ENCODE measurements at regions not wholly inside any gene's neighbourhood (a gene's known extent, or its start where the extent isn't known, plus 50 kb on each side); places are given as distances from the start of the nearest gene placed in this dataset.

GRCh38 chr7:131800531-131800930 is 244.1 kb upstream of the PODXL start:
- H3K27ac ChIP-seq: no peak overlapping the region
- no peaks in the 10 kb centered on the region for H3K9me3 ChIP-seq
- no peaks in the 10 kb centered on the region for H3K36me3 ChIP-seq
- no peak for DNase-seq (ENCODE audit: low spot score)
- no peaks in the 10 kb centered on the region for H3K4me1 ChIP-seq
- no peak for TF ChIP-seq CTCF (IDR thresholded peaks at IDR 0.05)
- H3K27me3 ChIP-seq: no peaks in the 10 kb centered on the region
- no peak overlapping the region for H3K4me3 ChIP-seq

DNA sequence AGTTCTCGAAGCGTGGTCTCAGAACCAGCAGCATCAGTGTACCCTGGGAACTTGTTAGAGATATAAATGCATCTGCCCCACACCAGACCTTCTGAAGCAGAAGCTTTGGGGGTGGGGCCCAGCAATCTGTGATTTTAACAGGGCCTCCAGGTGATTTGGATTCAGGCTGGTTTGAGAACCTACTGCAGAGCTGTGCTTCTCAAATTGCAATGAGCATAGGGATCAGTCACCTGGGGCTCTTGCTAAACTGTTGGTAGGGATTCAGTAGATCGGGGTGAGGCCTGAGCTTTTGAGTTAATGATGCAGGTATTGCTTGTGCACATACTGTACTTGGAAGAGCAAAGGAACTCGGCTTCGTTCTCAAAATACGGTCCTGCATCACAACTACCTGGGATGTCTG is 243.6 kb upstream of the PODXL start:
- DNase-seq (ENCODE audit: low spot score): no peak
- H3K36me3 ChIP-seq: no peaks in the 10 kb centered on the region
- no peaks in the 10 kb centered on the region for H3K9me3 ChIP-seq
- no peak for TF ChIP-seq CTCF (IDR thresholded peaks at IDR 0.05)
- no peaks in the 10 kb centered on the region for H3K27me3 ChIP-seq
- no peak overlapping the region for H3K27ac ChIP-seq
- H3K4me3 ChIP-seq: no peak overlapping the region
- H3K4me1 ChIP-seq: no peaks in the 10 kb centered on the region

DNA sequence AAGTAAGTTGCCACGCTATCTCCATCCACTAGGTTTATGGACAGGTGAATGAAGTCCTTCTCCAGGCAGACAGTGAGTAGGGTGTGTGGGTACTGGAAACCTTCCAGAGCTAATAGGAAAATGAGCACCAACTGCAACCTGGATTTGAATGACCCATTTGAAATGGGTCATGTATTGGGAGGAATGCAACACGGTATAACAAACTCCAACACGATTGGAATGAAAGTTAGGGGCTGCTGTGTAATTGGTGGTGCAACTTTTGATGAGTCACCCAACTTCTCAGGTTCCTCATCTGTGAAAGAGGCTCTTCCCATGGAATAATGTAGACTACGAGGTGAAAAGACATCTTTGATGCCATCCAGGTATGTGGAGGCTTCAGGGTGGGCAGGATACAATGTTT is 241.4 kb upstream of the PODXL start:
- H3K27ac ChIP-seq: no peak overlapping the region
- TF ChIP-seq CTCF (IDR thresholded peaks at IDR 0.05): no peak
- no peak overlapping the region for H3K4me3 ChIP-seq
- no peaks in the 10 kb centered on the region for H3K36me3 ChIP-seq
- no peaks in the 10 kb centered on the region for H3K4me1 ChIP-seq
- H3K27me3 ChIP-seq: no peaks in the 10 kb centered on the region
- no peak for DNase-seq (ENCODE audit: low spot score)
- H3K9me3 ChIP-seq: no peaks in the 10 kb centered on the region

GRCh38 chr7:131795400-131795799 is 239.0 kb upstream of the PODXL start:
- Histone ChIP-seq H3K27ac (no peak overlapping the region), H3K27me3 (no peaks in the 10 kb centered on the region), H3K4me1 (no peaks in the 10 kb centered on the region), H3K9me3 (no peaks in the 10 kb centered on the region), H3K4me3 (no peak overlapping the region), H3K36me3 (no peaks in the 10 kb centered on the region)
- no peak for TF ChIP-seq CTCF (IDR thresholded peaks at IDR 0.05)
- DNase-seq (ENCODE audit: low spot score): no peak

- TF ChIP-seq CTCF (IDR thresholded peaks at IDR 0.05): no peak
- DNase-seq (ENCODE audit: low spot score): no peak
- Histone ChIP-seq H3K9me3 (no peaks in the 10 kb centered on the region), H3K36me3 (no peaks in the 10 kb centered on the region), H3K4me3 (no peak overlapping the region), H3K27ac (no peak overlapping the region), H3K27me3 (no peaks in the 10 kb centered on the region), H3K4me1 (no peaks in the 10 kb centered on the region)
Measured at GRCh38 chr7:131792311-131792710, 235.9 kb upstream of the PODXL start.

DNA sequence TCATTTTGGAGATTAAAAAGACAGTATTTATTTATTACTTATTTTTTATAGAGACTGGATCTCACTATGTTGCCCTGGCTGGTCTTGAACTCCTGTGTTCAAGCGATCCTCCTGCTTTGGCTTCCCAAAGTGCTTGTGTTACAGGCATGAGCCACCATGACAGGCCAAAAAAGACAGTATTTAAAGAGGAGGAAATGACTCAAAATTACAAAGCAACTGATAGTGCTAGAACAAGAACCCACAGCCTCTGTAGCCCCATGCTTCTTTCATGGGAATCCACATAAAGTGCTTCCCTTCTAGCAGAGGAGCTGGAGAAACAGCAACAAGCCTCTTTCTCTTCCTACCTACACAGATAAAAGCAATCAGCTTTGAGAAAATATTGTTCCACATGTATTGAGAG is 230.7 kb upstream of the PODXL start:
- Histone ChIP-seq H3K27ac (no peak overlapping the region), H3K4me3 (no peak overlapping the region), H3K27me3 (no peaks in the 10 kb centered on the region), H3K4me1 (no peaks in the 10 kb centered on the region), H3K36me3 (no peaks in the 10 kb centered on the region), H3K9me3 (no peaks in the 10 kb centered on the region)
- no peak for DNase-seq (ENCODE audit: low spot score)
- TF ChIP-seq CTCF (IDR thresholded peaks at IDR 0.05): no peak

Data from right atrium auricular region (tissue), 2 donors.